SK-N-SH (cell line): ENCODE measurements at regions not wholly inside any gene's neighbourhood (a gene's known extent, or its start where the extent isn't known, plus 50 kb on each side); places are given as distances from the start of the nearest gene placed in this dataset.

Source experiments
- CTCF ChIP-seq: fragments of 200-600 bp; sonication (generic); IDR thresholded peaks from 2 replicates; pipeline ENCODE4 v1.6.1; 2017; ENCODE audit warnings: antibody characterized with exemption, mild to moderate bottlenecking, moderate library complexity
- ELF1 ChIP-seq: IDR thresholded peaks from 2 replicates; pipeline ENCODE4 v1.4.0; 2012
- EZH2phosphoT487 ChIP-seq: fragments of 200-600 bp; sonication (generic); IDR thresholded peaks from 2 replicates; pipeline ENCODE4 v1.6.1; 2017; ENCODE audit warnings: low read depth, mixed run types, mild to moderate bottlenecking, antibody characterized with exemption, moderate library complexity, borderline replicate concordance
- GABPA ChIP-seq: IDR thresholded peaks from 2 replicates; pipeline ENCODE4 v1.4.0; 2012; ENCODE audit warnings: low read depth, mild to moderate bottlenecking
- RAD21 ChIP-seq: IDR thresholded peaks from 2 replicates; pipeline ENCODE4 v1.6.1; 2012; ENCODE audit warnings: mild to moderate bottlenecking, low read length
- TAF1 ChIP-seq: IDR thresholded peaks from 2 replicates; pipeline ENCODE4 v1.6.1; 2012; ENCODE audit warnings: low read depth, mild to moderate bottlenecking, low read length, moderate library complexity, borderline replicate concordance

- TF ChIP-seq CTCF (no peak), GABPA (no peak), RAD21 (no peak), EZH2phosphoT487 (no peak), ELF1 (no peak), TAF1 (no peak)
Measured at GRCh38 chr7:131081308-131081707, 246.4 kb upstream of the MKLN1 start.
